Fibroblast of lung (primary cell): ENCODE measurements at regions not wholly inside any gene's neighbourhood (a gene's known extent, or its start where the extent isn't known, plus 50 kb on each side); places are given as distances from the start of the nearest gene placed in this dataset.

Experiments used
- DNase-seq, 2 donors: peaks; one replicate each; pipeline versions ENCODE4 v3.0.0 to v3.0.0-alpha.2; 2010; ENCODE audit warnings: low read depth in 2 of 2
- H2AFZ ChIP-seq: 2 replicates; pipeline ENCODE4 v1.5.1; 2012; ENCODE audit warnings: low read length, control low read depth, inconsistent platforms
- H3K27ac ChIP-seq: 2 replicates; pipeline ENCODE4 v1.5.1; 2011; ENCODE audit warnings: low read length, control low read depth; ENCODE audit not compliant: insufficient read depth
- H3K27me3 ChIP-seq: 2 replicates; pipeline ENCODE4 v1.5.1; 2011; ENCODE audit warnings: mild to moderate bottlenecking, low read length; ENCODE audit not compliant: control insufficient read depth, insufficient read depth
- H3K36me3 ChIP-seq: 2 replicates; pipeline ENCODE4 v1.5.1; 2011; ENCODE audit warnings: low read length; ENCODE audit not compliant: control insufficient read depth, insufficient read depth
- H3K4me1 ChIP-seq: 2 replicates; pipeline ENCODE4 v1.5.1; 2011; ENCODE audit warnings: low read length; ENCODE audit not compliant: control insufficient read depth, insufficient read depth; ENCODE audit errors: extremely low read depth
- H3K4me2 ChIP-seq: 2 replicates; pipeline ENCODE4 v1.5.1; 2011; ENCODE audit warnings: low read length, control low read depth; ENCODE audit not compliant: insufficient read depth; ENCODE audit errors: extremely low read depth
- H3K4me3 ChIP-seq, 4 experiments: fragments of 200-600 bp in 1 of 4; sonication (generic) in 1 of 4; replicated peaks in 1 of 4; 2 replicates each; pipeline ENCODE4 v1.5.1; 2011 to 2016; ENCODE audit warnings: low read length in 4 of 4, low read depth in 3 of 4, mild to moderate bottlenecking in 3 of 4, control low read depth in 2 of 4, inconsistent platforms in 1 of 4, mixed read lengths in 1 of 4; ENCODE audit not compliant: insufficient read depth in 1 of 4; ENCODE audit errors: control extremely low read depth in 1 of 4
- H3K79me2 ChIP-seq: 2 replicates; pipeline ENCODE4 v1.5.1; 2012; ENCODE audit warnings: mild to moderate bottlenecking, low read length, inconsistent platforms; ENCODE audit not compliant: control insufficient read depth, insufficient read depth
- H3K9ac ChIP-seq: 2 replicates; pipeline ENCODE4 v1.5.1; 2011; ENCODE audit warnings: mild to moderate bottlenecking, low read length, control low read depth; ENCODE audit not compliant: insufficient read depth
- H3K9me3 ChIP-seq: 2 replicates; pipeline ENCODE4 v1.5.1; 2012; ENCODE audit warnings: low read depth, low read length; ENCODE audit not compliant: control insufficient read depth, insufficient read depth
- H4K20me1 ChIP-seq: 2 replicates; pipeline ENCODE4 v1.5.1; 2011; ENCODE audit warnings: low read length; ENCODE audit not compliant: control insufficient read depth, insufficient read depth; ENCODE audit errors: extremely low read depth
- EZH2 ChIP-seq: IDR thresholded peaks from 2 replicates; pipeline ENCODE4 v1.5.1; 2012; ENCODE audit warnings: low read length, control low read depth, mild to moderate bottlenecking; ENCODE audit errors: missing control alignments
- TF ChIP-seq, protein P1 (sequence below), 2 donors: IDR thresholded peaks in 1 of 2; conservative IDR thresholded peaks in 1 of 2; 1 replicate in 1 of 2; 2 replicates in 1 of 2; pipeline ENCODE4 v1.5.1; 2011 to 2012; ENCODE audit warnings: low read length in 2 of 2, control low read depth in 1 of 2, inconsistent platforms in 1 of 2, low read depth in 1 of 2, mild to moderate bottlenecking in 1 of 2

DNA sequence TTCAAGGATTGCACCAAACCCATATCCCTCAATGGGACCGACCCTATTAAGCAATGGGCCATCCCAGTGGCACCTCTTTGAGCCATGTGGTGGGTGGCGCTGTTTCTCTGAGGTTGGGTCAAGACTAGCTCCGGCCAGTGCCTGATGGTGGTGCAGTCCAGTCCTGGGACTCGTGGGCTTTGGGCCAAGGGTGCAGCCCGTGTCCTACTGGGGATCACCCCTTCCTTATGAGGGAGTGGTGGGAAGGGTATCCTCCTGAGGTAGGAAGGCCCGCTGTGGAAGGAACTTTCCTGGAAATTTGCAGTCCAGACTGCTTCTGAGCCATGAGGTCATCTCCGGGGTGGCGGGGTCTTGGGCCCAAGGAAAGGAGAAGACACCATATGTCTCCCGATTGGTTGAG lies 231.6 kb downstream of the SNRPN start:
- no peak overlapping the region for H3K27ac ChIP-seq

DNA sequence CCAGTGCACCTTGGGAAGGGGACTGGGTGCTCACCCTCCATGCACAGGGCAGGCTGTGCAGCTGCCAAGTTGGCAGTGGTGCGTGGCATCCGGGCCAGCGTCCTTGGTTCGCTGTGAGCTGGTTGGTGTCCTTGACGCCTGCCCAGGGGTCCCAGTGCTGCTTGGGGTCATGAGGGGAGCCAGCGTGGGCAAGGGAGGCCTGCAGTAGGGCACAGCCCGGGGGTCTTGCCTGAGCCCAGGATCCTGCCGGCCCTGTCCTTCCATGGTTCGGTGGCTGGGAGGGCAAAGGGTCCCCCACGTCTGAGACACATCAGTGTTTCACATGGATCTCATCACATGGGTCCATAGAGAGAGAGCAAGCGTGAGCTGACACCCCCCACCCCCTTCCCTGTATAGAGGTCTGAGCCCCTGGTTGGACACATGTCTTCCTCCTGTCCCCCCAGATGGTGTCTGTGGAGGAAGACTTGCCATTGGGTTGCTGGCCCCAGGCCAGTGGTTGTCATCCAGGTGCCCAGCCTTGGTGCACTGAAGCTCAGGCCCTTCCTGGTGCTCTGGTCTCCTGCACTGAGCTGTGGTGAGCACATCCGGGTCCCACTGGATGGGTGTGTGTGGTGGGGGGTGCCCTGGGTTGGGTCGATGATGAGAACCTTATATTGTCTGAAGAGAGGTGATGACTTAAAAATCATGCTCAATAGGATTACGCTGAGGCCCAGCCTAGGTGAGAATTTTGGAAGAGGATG lies 232.3 kb downstream of the SNRPN start:
- Histone ChIP-seq H3K27ac (no peak overlapping the region), H3K36me3 (no peaks in the 10 kb centered on the region), H3K4me3 (no peak overlapping the region), H3K79me2 (no peaks in the 10 kb centered on the region), H3K9me3 (no peaks in the 10 kb centered on the region), H3K9ac (no peak overlapping the region), H3K4me2 (no peak overlapping the region), H3K4me1 (no peaks in the 10 kb centered on the region), H4K20me1 (no peaks in the 10 kb centered on the region), H3K27me3 (no peaks in the 10 kb centered on the region), H2AFZ (no peak overlapping the region)
- TF ChIP-seq, protein P1, sequence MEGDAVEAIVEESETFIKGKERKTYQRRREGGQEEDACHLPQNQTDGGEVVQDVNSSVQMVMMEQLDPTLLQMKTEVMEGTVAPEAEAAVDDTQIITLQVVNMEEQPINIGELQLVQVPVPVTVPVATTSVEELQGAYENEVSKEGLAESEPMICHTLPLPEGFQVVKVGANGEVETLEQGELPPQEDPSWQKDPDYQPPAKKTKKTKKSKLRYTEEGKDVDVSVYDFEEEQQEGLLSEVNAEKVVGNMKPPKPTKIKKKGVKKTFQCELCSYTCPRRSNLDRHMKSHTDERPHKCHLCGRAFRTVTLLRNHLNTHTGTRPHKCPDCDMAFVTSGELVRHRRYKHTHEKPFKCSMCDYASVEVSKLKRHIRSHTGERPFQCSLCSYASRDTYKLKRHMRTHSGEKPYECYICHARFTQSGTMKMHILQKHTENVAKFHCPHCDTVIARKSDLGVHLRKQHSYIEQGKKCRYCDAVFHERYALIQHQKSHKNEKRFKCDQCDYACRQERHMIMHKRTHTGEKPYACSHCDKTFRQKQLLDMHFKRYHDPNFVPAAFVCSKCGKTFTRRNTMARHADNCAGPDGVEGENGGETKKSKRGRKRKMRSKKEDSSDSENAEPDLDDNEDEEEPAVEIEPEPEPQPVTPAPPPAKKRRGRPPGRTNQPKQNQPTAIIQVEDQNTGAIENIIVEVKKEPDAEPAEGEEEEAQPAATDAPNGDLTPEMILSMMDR (conservative IDR thresholded peaks at IDR 0.05 in 1 of 2, IDR thresholded peaks at IDR 0.05 in 1 of 2; ENCODE audit: low read depth in 1 of 2, low read length in 2 of 2) = no peak
- no peak for TF ChIP-seq EZH2
- no peak for DNase-seq

More for the DNA sequence above, 231.6 kb downstream of the SNRPN start:
- Histone ChIP-seq H3K9me3 (no peaks in the 10 kb centered on the region), H3K27me3 (no peaks in the 10 kb centered on the region), H3K79me2 (no peaks in the 10 kb centered on the region), H3K4me2 (no peak overlapping the region), H4K20me1 (no peaks in the 10 kb centered on the region), H3K9ac (no peak overlapping the region), H3K4me1 (no peaks in the 10 kb centered on the region), H3K36me3 (no peaks in the 10 kb centered on the region), H2AFZ (no peak overlapping the region), H3K4me3 (no peak overlapping the region)
- no peak for DNase-seq
- TF ChIP-seq, protein P1 (conservative IDR thresholded peaks at IDR 0.05 in 1 of 2, IDR thresholded peaks at IDR 0.05 in 1 of 2; ENCODE audit: low read depth in 1 of 2, low read length in 2 of 2) = no peak
- no peak for TF ChIP-seq EZH2

DNA sequence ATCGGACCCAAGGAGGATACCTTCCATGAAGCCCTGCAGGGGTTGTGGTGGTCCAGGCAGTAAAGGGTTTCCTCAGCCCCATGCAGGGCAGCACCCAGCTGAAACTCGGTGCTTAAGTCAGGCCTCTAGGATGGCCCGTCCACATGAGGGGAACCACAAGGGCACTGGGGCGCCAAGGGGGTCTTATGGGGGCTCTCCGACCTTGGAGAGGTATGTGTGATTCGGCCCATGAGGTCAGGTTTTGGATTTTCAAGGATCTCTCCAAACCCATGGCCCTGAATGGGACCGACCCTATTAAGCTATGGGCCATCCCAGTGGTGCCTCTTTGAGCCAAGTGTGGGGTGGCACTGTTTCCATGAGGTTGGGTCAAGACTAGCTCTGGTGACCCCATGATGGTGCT lies 233.3 kb downstream of the SNRPN start:
- H3K27ac ChIP-seq = no peak overlapping the region
- H3K36me3 ChIP-seq = no peaks in the 10 kb centered on the region
- DNase-seq = no peak
- no peak overlapping the region for H3K9ac ChIP-seq
- no peaks in the 10 kb centered on the region for H3K27me3 ChIP-seq
- H3K79me2 ChIP-seq = no peaks in the 10 kb centered on the region
- H2AFZ ChIP-seq = no peak overlapping the region
- no peak overlapping the region for H3K4me3 ChIP-seq
- no peaks in the 10 kb centered on the region for H3K4me1 ChIP-seq
- H3K9me3 ChIP-seq = no peaks in the 10 kb centered on the region
- H3K4me2 ChIP-seq = no peak overlapping the region
- no peaks in the 10 kb centered on the region for H4K20me1 ChIP-seq
- TF ChIP-seq, protein P1 (conservative IDR thresholded peaks at IDR 0.05 in 1 of 2, IDR thresholded peaks at IDR 0.05 in 1 of 2; ENCODE audit: low read depth in 1 of 2, low read length in 2 of 2) = no peak
- no peak for TF ChIP-seq EZH2
